ENCODE measurements at regions not wholly inside any gene's neighbourhood (a gene's known extent, or its start where the extent isn't known, plus 50 kb on each side); places are given as distances from the start of the nearest gene placed in this dataset.
A peak's percentile ranks its signal among the peaks of the same experiment; 100 is the strongest.

DNA sequence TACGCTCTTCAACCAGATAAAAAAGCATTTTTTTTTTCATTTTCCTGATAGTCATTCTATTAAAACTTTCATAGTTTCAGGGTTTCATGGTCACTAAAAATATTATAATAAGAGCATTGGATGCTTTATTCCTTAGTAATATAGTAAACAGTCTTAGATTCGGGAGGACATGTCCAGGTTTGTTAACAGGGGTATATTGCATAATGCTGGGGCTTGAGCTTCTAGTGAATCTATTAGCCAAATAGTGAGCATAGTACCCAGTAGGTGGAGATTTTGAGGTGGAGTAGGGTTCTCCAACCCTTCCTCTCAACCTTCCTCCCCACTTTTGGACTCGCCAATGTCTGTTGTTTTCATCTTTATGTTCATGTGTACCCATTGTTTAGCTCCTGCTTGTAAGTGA lies 277.4 kb upstream of the RGS6 start:
- DNase-seq (no peak), ATAC-seq (no peak)
- Histone ChIP-seq H3K27ac (ENCODE audit: low read length) (no peak overlapping the region), H3K9me3 (ENCODE audit: low read length) (0 out of 2 replicates have a peak, but pooled peaks cover 5% of the 10 kb centered on the region), H3K9me2 (replicated peaks; ENCODE audit: low read length) (no peaks in the 10 kb centered on the region), H3K4me1 (ENCODE audit: insufficient read depth, low read length) (peaks cover 34% of the 10 kb centered on the region), H3F3A (ENCODE audit: low read length, unreplicated experiment) (peaks cover 4% of the 10 kb centered on the region), H3K36me3 (ENCODE audit: low read depth, low read length) (peaks cover 19% of the 10 kb centered on the region), H3K9ac (ENCODE audit: low read length) (no peak overlapping the region), H3K4me3 (ENCODE audit: low read length) (no peak overlapping the region), H3K4me2 (ENCODE audit: low read length) (no peak overlapping the region), H4K20me1 (ENCODE audit: low read length) (peaks cover 4% of the 10 kb centered on the region; the same call in 1 of the 2 replicates), H2AFZ (ENCODE audit: low read length) (no peak overlapping the region), H3K79me2 (ENCODE audit: low read length) (no peaks in the 10 kb centered on the region), H3K27me3 (ENCODE audit: low read length) (no peaks in the 10 kb centered on the region)
- BruUV-seq (replicated peaks), result no TSS peak
- intact Hi-C loops (cut with micrococcal nuclease), result loop anchor here (5.0 to 10.0 kb wide), 3 partner anchors 38 to 520 kb away; no protein-coding TSS in a partner anchor
- TF ChIP-seq EZH2phosphoT487 (IDR thresholded peaks at IDR 0.05; ENCODE audit: borderline replicate concordance, low read length) (no peak), EZH2 (IDR thresholded peaks at IDR 0.05; ENCODE audit: low read length, unreplicated experiment) (no peak)
- TF ChIP-seq, protein P1, sequence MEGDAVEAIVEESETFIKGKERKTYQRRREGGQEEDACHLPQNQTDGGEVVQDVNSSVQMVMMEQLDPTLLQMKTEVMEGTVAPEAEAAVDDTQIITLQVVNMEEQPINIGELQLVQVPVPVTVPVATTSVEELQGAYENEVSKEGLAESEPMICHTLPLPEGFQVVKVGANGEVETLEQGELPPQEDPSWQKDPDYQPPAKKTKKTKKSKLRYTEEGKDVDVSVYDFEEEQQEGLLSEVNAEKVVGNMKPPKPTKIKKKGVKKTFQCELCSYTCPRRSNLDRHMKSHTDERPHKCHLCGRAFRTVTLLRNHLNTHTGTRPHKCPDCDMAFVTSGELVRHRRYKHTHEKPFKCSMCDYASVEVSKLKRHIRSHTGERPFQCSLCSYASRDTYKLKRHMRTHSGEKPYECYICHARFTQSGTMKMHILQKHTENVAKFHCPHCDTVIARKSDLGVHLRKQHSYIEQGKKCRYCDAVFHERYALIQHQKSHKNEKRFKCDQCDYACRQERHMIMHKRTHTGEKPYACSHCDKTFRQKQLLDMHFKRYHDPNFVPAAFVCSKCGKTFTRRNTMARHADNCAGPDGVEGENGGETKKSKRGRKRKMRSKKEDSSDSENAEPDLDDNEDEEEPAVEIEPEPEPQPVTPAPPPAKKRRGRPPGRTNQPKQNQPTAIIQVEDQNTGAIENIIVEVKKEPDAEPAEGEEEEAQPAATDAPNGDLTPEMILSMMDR (conservative IDR thresholded peaks at IDR 0.05; ENCODE audit: low read depth, low read length), result no peak
- ChIA-PET POLR2A (ENCODE audit: unreplicated experiment) (interaction anchor here (0.6 kb wide), 1 partner anchor 537 kb away, joined by 8 read pairs; no protein-coding TSS in a partner anchor), CTCF (no interaction called here)

DNA sequence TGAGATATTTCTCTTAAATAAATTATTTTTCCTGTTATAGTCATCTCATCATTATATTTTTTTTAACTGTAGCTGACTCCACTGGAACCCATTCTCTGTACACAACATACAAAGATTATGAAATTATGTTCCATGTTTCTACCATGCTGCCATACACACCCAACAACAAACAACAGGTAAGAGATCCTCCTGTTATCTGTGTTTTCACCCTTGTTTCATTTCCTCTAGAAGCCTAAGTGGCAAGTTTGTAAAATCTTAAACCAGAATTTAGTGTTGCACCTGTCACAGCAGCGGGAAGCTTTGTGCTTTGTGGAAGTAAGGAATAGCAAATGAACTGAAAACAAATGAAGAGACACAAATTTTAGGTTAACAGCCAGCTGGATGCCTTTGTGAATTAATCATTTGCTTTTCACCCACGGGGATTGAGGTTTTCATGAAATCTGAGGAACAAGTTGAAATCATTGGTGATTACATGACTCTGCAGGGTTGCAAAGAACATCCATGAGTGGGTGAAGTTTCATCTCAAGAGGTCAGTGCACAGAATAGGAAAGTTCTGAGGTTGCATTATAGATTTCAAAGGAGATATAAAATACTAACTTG lies 273.9 kb upstream of the RGS6 start:
- Histone ChIP-seq H3K9me2 (replicated peaks; ENCODE audit: low read length) (no peaks in the 10 kb centered on the region), H3K27ac (ENCODE audit: low read length) (no peak overlapping the region), H3K36me3 (ENCODE audit: low read depth, low read length) (peaks cover 9% of the 10 kb centered on the region), H3K4me2 (ENCODE audit: low read length) (0 out of 2 replicates have a peak overlapping the region, but pooled peaks have one; percentile 0), H3K79me2 (ENCODE audit: low read length) (no peaks in the 10 kb centered on the region), H3K27me3 (ENCODE audit: low read length) (no peaks in the 10 kb centered on the region), H2AFZ (ENCODE audit: low read length) (no peak overlapping the region), H3K4me3 (ENCODE audit: low read length) (no peak overlapping the region), H3K4me1 (ENCODE audit: insufficient read depth, low read length) (peaks cover 20% of the 10 kb centered on the region), H4K20me1 (ENCODE audit: low read length) (peaks cover 4% of the 10 kb centered on the region; the same call in 1 of the 2 replicates), H3K9me3 (ENCODE audit: low read length) (no peaks in the 10 kb centered on the region), H3F3A (ENCODE audit: low read length, unreplicated experiment) (peaks cover 4% of the 10 kb centered on the region), H3K9ac (ENCODE audit: low read length) (no peak overlapping the region)
- CTCF ChIA-PET, result no interaction called here
- no TSS peak for BruUV-seq (replicated peaks)
- ATAC-seq, result peak; percentile 41
- intact Hi-C loops (cut with micrococcal nuclease), result loop anchor here (10.0 kb wide), 1 partner anchor 524 kb away; no protein-coding TSS in a partner anchor
- POLR2A ChIA-PET (ENCODE audit: unreplicated experiment), result no interaction called here
- TF ChIP-seq EZH2 (IDR thresholded peaks at IDR 0.05; ENCODE audit: low read length, unreplicated experiment) (no peak), EZH2phosphoT487 (IDR thresholded peaks at IDR 0.05; ENCODE audit: borderline replicate concordance, low read length) (no peak)
- TF ChIP-seq, protein P1 (conservative IDR thresholded peaks at IDR 0.05; ENCODE audit: low read depth, low read length), result no peak
- DNase-seq, result no peak

DNA sequence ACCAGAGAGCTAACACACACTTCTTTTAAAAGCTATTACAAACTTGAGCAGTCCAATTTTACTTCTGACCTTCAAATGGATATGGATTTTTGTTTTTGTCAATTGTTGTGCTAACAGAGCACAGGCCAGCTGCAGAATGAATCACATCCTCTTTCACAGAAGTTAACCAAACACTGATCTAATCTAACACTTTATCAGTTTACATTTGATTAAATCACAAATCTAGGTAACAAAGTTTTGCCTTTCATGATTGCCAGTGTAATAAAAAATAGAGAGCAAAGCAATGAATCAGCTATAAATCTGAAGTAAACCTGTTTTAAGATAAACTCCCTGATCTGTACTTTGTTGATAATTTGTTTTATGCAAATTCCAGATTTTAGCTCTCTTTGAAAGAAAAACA lies 273.1 kb upstream of the RGS6 start:
- no TSS peak for BruUV-seq (replicated peaks)
- CTCF ChIA-PET, result no interaction called here
- no peak overlapping the region for H2AFZ ChIP-seq (ENCODE audit: low read length)
- H3K4me1 ChIP-seq (ENCODE audit: insufficient read depth, low read length), result peaks cover 20% of the 10 kb centered on the region
- ATAC-seq (peak; percentile 89), DNase-seq (peak; percentile 62)
- no peaks in the 10 kb centered on the region for H3K79me2 ChIP-seq (ENCODE audit: low read length)
- H3K27ac ChIP-seq (ENCODE audit: low read length), result peak overlapping the region; percentile 35
- no peak for TF ChIP-seq EZH2 (IDR thresholded peaks at IDR 0.05; ENCODE audit: low read length, unreplicated experiment)
- TF ChIP-seq EZH2phosphoT487 (IDR thresholded peaks at IDR 0.05; ENCODE audit: borderline replicate concordance, low read length), result no peak
- TF ChIP-seq, protein P1 (conservative IDR thresholded peaks at IDR 0.05; ENCODE audit: low read depth, low read length), result no peak
- H3K27me3 ChIP-seq (ENCODE audit: low read length), result no peaks in the 10 kb centered on the region
- POLR2A ChIA-PET (ENCODE audit: unreplicated experiment), result interaction anchor here (0.7 kb wide), 1 partner anchor 11 kb away, joined by 4 read pairs; no protein-coding TSS in a partner anchor
- H4K20me1 ChIP-seq (ENCODE audit: low read length), result peaks cover 4% of the 10 kb centered on the region; the same call in 1 of the 2 replicates
- peaks cover 9% of the 10 kb centered on the region for H3K36me3 ChIP-seq (ENCODE audit: low read depth, low read length)
- peak overlapping the region; percentile 47; the same call in 1 of the 2 replicates for H3K4me2 ChIP-seq (ENCODE audit: low read length)
- no peak overlapping the region for H3K9ac ChIP-seq (ENCODE audit: low read length)
- H3K9me2 ChIP-seq (replicated peaks; ENCODE audit: low read length), result no peaks in the 10 kb centered on the region
- H3K9me3 ChIP-seq (ENCODE audit: low read length), result no peaks in the 10 kb centered on the region
- peaks cover 4% of the 10 kb centered on the region for H3F3A ChIP-seq (ENCODE audit: low read length, unreplicated experiment)
- intact Hi-C loops (cut with micrococcal nuclease), result loop anchor here (10.0 kb wide), 1 partner anchor 524 kb away; no protein-coding TSS in a partner anchor
- no peak overlapping the region for H3K4me3 ChIP-seq (ENCODE audit: low read length)
